Cardiac muscle cell (in vitro differentiated cells and primary cell): ENCODE measurements at regions not wholly inside any gene's neighbourhood (a gene's known extent, or its start where the extent isn't known, plus 50 kb on each side); places are given as distances from the start of the nearest gene placed in this dataset.

Experiments used
- DNase-seq, 2 donors: peaks; one replicate each; pipeline versions ENCODE4 v3.0.0 to v3.0.0-alpha.2; 2010 to 2017; ENCODE audit warnings: low read depth in 1 of 2, low spot score in 1 of 2
- H3K27ac ChIP-seq: fragments of 200-600 bp; sonication (generic); 2 replicates; pipeline ENCODE4 v1.5.1; 2016
- H3K27me3 ChIP-seq: fragments of 200-600 bp; sonication (generic); 2 replicates; pipeline ENCODE4 v1.6.0; 2016; ENCODE audit warnings: control low read depth
- H3K36me3 ChIP-seq: fragments of 200-600 bp; sonication (generic); 2 replicates; pipeline ENCODE4 v1.5.1; 2016; ENCODE audit warnings: control low read depth
- H3K4me1 ChIP-seq: fragments of 200-600 bp; sonication (generic); 2 replicates; pipeline ENCODE4 v1.8.1; 2017; ENCODE audit warnings: low read depth, mild to moderate bottlenecking, mixed run types
- H3K4me3 ChIP-seq: fragments of 200-600 bp; sonication (generic); 2 replicates; pipeline ENCODE4 v1.5.1; 2016; ENCODE audit warnings: mild to moderate bottlenecking
- H3K9me3 ChIP-seq: fragments of 200-600 bp; sonication (generic); 2 replicates; pipeline ENCODE4 v1.5.1; 2017; ENCODE audit warnings: low read depth, mild to moderate bottlenecking, control low read depth
- TF ChIP-seq, protein P1 (sequence below): IDR thresholded peaks from 2 replicates; pipeline ENCODE4 v1.5.1; 2012; ENCODE audit warnings: low read depth, mild to moderate bottlenecking, low read length

DNA sequence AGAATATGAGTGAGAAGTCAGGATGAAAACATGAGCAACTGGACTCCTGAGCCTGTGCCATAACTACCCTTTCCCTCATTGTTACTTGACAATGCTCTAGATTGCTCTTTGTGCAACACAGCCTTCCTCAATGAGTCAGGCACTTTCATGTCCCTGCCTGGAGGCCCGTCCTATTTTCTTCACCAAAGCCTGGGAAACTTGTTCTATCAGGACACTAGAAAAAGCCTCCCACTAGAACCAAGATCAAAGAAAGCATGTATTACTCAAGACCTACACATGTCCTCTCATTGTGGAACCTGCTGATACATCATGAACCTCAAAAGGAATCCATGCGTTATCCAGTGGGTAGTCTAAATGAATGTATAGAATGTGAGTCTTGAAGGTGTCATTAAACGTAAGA lies 624.5 kb downstream of the TOX3 start:
- H3K4me3 ChIP-seq = no peak overlapping the region
- no peaks in the 10 kb centered on the region for H3K27me3 ChIP-seq
- TF ChIP-seq, protein P1, sequence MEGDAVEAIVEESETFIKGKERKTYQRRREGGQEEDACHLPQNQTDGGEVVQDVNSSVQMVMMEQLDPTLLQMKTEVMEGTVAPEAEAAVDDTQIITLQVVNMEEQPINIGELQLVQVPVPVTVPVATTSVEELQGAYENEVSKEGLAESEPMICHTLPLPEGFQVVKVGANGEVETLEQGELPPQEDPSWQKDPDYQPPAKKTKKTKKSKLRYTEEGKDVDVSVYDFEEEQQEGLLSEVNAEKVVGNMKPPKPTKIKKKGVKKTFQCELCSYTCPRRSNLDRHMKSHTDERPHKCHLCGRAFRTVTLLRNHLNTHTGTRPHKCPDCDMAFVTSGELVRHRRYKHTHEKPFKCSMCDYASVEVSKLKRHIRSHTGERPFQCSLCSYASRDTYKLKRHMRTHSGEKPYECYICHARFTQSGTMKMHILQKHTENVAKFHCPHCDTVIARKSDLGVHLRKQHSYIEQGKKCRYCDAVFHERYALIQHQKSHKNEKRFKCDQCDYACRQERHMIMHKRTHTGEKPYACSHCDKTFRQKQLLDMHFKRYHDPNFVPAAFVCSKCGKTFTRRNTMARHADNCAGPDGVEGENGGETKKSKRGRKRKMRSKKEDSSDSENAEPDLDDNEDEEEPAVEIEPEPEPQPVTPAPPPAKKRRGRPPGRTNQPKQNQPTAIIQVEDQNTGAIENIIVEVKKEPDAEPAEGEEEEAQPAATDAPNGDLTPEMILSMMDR = no peak
- no peak overlapping the region for H3K27ac ChIP-seq
- no peaks in the 10 kb centered on the region for H3K9me3 ChIP-seq
- H3K4me1 ChIP-seq = no peaks in the 10 kb centered on the region
- H3K36me3 ChIP-seq = no peaks in the 10 kb centered on the region
- DNase-seq = no peak

DNA sequence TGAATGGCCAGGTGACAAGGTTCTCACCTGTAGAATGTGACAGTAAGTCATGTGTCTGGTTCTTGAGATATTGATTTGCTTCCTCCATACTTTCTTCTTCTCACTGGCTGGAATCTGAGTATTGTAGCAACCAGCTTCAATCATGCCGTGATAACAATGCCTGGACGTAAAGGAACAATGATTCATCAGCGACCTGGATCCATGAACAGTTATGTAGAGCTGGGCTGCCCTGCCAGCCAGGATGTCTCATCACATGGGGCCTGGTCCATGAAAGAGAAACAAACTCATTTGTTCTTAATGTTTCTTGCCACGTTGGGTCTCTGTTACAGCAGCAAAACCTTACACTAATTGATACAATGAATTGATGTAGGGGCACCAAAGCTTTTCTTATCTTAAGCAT lies 627.2 kb downstream of the TOX3 start:
- H3K4me3 ChIP-seq = no peak overlapping the region
- H3K27me3 ChIP-seq = no peaks in the 10 kb centered on the region
- TF ChIP-seq, protein P1 = no peak
- no peaks in the 10 kb centered on the region for H3K36me3 ChIP-seq
- no peaks in the 10 kb centered on the region for H3K4me1 ChIP-seq
- no peak for DNase-seq
- no peaks in the 10 kb centered on the region for H3K9me3 ChIP-seq
- no peak overlapping the region for H3K27ac ChIP-seq

DNA sequence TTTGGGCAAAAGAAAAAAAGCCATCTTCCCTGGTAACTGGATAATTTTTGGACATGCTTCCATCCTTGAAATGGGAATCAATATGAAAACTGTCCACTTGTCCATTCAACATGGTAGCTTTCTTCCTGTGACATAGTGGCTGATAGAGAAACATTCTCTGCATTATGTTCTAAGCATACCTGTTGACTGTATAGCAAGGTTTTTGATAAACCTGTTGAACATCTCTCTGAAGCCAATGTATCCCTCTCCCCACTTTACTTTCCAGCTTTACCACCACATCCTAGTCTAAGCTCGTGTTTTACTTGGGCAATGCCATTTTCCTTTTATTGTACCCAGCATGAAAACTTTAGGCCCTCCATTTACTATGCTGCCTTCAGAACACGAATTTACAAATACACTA lies 630.1 kb downstream of the TOX3 start:
- Histone ChIP-seq H3K4me3 (no peak overlapping the region), H3K27ac (no peak overlapping the region), H3K27me3 (no peaks in the 10 kb centered on the region), H3K9me3 (no peaks in the 10 kb centered on the region), H3K4me1 (no peaks in the 10 kb centered on the region), H3K36me3 (no peaks in the 10 kb centered on the region)
- TF ChIP-seq, protein P1 = no peak
- DNase-seq = no peak

DNA sequence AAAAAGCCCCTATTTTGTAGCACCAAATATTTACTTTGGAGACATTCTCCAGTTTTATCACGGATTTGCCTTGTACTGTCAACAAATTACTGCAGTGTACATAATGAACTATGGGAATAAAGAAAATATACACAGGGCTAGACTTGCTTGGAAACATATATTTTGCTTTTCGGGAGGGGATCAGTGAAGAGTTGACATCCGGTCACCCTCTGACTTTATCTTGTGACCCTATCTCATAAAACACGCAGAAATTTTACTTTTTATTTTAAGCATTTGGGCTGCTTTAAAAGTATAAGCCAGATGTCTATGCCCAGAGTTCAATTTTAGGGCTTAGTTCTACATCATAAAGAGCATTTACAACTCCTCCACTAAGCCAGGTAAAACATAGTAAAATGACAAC lies 630.7 kb downstream of the TOX3 start:
- DNase-seq = no peak
- Histone ChIP-seq H3K9me3 (no peaks in the 10 kb centered on the region), H3K4me1 (no peaks in the 10 kb centered on the region), H3K27ac (no peak overlapping the region), H3K4me3 (no peak overlapping the region), H3K27me3 (no peaks in the 10 kb centered on the region), H3K36me3 (no peaks in the 10 kb centered on the region)
- TF ChIP-seq, protein P1 = no peak

DNA sequence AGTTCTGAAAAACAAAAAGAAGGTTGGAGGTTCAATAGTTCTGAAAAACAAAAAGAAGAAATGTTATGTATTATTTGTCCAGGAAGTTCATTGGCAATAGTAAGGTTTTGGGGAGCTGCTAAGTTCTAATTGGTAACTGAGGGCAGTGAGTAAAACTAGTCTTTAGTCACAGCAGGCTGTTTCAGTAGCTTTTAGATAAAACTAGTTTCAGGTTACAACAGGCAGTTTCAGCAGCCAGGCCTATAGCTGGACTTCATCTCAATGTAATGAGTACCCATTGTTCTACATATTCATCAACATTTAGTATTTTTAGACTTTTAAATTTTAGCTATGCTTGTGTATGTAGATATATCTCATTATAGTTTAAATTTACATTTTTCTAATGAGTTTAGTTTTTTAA lies 639.3 kb downstream of the TOX3 start:
- H3K9me3 ChIP-seq = no peaks in the 10 kb centered on the region
- H3K4me1 ChIP-seq = no peaks in the 10 kb centered on the region
- no peaks in the 10 kb centered on the region for H3K27me3 ChIP-seq
- H3K4me3 ChIP-seq = no peak overlapping the region
- no peaks in the 10 kb centered on the region for H3K36me3 ChIP-seq
- TF ChIP-seq, protein P1 = no peak
- no peak overlapping the region for H3K27ac ChIP-seq
- DNase-seq = no peak

DNA sequence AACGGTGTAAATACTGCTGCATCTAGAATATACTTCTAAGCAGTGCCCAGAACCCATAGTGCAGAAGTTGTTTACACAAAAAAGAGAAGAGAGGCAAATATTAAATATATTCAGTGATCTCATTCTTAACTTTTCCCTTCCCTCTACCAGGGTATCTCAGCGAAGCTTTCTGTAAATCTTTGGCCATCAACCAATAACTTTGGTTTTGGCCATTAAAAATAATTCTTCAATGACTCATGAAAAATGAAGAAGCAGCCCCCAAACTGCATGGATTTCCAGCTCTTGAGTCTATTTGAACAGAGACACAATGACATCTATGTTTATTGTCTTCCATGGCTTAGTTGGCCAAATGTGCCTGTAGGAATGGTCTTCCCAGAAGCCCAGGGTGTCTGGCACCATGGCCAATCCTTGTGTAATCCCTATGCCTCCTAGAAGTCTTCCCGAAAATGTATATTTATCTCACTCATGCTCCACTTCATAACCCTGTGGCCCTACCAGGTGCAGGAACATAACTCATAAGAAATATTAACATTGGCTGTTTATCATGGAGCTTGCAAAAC lies 646.6 kb downstream of the TOX3 start:
- no peak for DNase-seq
- Histone ChIP-seq H3K27ac (no peak overlapping the region), H3K36me3 (no peaks in the 10 kb centered on the region), H3K4me1 (no peaks in the 10 kb centered on the region), H3K4me3 (no peak overlapping the region), H3K9me3 (peaks cover 2% of the 10 kb centered on the region), H3K27me3 (no peaks in the 10 kb centered on the region)
- TF ChIP-seq, protein P1 = no peak
